SH-SY5Y (cell line): ENCODE measurements at regions not wholly inside any gene's neighbourhood (a gene's known extent, or its start where the extent isn't known, plus 50 kb on each side); places are given as distances from the start of the nearest gene placed in this dataset.

Experiments
- GATA2 ChIP-seq: IDR thresholded peaks from 2 replicates; pipeline ENCODE4 v1.6.1; 2011; ENCODE audit warnings: mild to moderate bottlenecking, low read depth, low read length
- GATA3 ChIP-seq: IDR thresholded peaks from 2 replicates; pipeline ENCODE4 v1.6.1; 2011; ENCODE audit warnings: low read depth, mild to moderate bottlenecking, low read length, moderate library complexity

- no peak for TF ChIP-seq GATA2
- TF ChIP-seq GATA3 = no peak
These were observed 979.8 kb upstream of the CITED2 start for GRCh38 chr6:140354296-140354695.
